NCI-H2227 treated with DMSO at 0.1 percent for 48 hours (cell line): ENCODE measurements at regions not wholly inside any gene's neighbourhood (a gene's known extent, or its start where the extent isn't known, plus 50 kb on each side); places are given as distances from the start of the nearest gene placed in this dataset.

Experiments
- DNase-seq: peaks from one replicate; lab custom pipeline; 2025; lab: John Stamatoyannopoulos, UW

DNA sequence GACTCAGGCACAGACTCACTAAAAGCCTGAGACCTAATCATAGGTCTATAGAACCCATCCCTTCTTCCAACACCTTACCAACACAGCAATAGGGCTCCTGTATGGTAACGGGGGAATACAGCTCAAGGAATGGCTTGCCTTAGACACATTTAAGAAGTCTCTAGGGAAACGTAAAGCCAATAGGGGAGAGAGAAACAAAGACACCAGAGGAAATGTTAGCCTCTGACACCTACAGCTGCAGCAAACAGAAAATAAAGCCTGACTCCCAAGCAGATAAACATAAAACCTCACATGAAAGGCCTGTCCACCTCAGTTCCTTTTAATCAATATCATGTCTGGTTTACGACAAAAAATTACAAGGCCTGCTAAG, 51.1 kb upstream of the NCOA1 start:
- DNase-seq, result no peak

DNA sequence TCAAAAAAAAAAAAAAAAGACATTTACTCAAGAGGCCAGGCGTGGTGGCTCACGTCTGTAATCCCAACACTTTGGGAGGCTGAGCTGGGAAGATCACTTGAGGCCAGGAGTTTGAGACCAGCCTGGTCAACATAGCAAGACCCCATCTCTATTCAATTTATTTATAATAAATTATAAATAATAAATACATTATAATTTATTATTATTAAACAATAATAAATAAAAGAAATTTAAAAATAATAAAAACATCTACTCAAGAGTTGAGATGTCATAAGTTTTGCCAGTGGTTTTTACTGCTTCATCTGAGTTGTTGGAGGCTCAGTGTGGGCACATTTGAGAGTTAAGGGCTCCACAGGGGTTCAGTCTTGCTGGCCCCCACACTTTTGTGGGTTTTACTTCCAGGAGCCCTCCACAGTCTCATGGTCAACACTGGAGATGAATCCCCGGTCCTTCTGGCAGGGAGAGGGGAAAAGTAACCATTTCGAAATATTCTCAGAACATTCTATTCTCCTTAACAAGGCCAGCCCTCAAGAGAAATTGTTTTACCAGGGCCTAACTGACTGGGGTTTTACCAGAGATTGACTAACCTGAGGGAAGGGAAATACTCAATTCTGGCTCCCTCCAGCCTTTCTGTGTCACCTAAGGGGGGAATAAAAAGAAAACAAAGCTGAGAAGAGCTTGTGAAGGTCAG, 51.6 kb upstream of the NCOA1 start:
- no peak for DNase-seq

DNA sequence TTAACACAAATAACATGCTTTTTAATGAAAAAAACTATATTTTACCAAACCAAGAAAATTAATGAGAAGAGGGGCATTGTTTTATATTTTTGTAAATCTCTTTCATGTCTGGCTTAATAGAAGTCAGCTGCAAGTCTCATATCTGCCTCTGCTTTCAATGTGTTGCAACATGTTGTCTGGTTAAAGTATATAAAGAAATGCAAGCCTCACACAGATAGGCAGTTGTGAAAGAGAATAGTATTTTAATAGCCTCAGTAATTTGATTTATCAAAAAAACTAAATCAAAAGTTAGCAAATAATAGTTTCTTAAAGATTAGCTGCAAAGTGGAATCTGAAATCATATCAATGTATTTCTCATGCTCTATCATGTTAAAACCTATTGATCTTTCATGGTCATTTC, 52.9 kb upstream of the NCOA1 start:
- DNase-seq, result no peak

DNA sequence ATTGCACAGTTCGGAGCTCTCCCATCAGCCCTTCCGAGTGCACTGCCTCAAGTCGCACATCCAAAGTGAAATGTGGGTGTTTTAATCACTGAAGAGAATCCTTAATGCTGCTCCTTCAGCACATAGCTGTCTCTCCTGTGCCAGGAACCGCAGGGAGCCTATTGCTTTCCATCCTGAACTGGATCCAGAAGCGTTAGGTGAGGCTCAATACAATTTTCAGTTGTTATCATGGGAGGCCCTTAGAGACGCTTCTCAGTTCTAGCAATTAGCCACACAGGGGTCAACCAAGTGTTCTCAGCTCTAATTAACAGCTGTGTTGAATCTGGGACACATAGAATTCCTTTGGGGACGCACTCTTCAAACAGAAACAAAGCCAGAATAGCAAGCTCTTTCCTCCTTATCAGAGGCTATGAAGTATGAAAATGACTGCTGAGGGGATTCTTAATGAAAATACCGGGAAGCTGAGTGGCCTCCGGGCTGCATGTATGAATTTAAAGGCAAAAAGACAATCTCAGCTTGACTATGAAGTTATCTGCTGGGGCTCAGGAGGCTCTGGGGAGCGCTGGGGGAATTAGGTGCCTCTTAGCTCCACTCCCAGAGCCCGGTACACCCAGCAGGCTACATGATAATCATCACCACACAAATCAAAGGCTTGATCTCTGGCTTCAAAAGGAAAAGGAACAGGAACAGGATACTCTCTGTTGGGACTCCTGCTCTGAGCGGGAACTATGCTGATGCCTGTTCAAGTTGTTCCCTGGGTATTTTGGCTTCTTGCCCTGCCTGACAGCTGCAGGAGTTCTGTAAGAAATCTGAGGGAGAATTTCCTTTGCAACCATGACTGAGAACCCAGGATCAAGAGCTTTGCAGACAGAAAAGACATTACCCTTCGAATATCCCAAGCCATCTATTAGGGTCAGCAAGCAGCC, 55.4 kb upstream of the NCOA1 start:
- DNase-seq, result peak; percentile 23

DNA sequence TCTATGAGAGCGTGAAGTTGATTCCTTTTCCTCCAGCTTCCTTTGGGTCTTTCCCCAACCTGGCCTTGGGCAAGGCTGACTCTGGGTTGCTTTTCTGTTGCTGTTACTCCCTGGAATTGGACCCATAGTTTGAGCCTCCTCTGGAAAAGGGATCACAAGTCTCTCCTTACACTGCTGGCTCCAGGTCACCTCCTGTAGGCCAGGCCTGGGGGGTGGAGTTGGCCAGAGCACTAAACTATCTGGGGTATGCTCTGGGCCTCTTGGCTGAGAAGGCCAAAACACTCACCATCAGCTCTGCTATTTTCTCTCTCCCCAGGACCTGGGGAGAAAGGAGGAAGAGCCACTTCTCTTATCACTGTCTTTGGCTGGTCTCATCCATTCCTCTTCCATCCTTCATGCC, 56.5 kb upstream of the NCOA1 start:
- no peak for DNase-seq

DNA sequence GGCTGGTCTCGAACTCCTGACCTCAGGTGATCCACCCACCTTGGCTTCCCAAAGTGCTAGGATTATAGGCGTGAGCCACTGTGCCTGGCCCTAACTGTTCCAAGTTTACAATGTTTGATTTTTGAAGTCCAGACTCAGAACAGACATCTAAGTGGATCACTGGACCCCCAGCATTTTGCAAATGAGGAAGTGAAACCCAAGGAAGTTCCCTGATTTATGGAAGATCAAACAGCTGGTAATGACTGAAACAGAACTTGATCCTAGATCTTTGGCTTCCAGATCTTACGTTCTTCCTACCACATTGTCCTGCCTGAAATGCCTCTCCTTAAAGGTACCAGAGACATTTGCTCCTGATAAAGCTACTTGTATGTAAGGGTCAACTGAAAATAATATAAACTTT, 58.3 kb upstream of the NCOA1 start:
- no peak for DNase-seq

DNA sequence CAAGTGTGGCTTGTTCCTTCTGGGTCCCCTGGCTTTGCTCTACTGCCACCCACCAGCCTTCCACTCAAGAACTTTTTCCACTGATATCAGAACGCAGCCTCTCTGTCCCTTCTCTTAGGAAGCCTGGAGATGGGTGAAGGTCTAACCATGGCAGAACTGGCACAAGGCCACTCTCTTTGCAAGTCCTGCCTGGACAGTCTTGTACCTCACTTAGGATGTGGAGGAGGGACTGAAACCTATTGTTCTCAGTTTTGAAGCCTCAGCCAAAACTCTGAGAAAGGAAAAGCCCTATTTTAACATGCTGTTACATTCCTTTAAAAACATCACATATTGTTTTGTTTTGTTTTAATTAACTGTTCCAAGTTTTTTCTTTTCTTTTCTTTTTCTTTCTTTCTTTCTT, 58.9 kb upstream of the NCOA1 start:
- DNase-seq, result no peak

DNA sequence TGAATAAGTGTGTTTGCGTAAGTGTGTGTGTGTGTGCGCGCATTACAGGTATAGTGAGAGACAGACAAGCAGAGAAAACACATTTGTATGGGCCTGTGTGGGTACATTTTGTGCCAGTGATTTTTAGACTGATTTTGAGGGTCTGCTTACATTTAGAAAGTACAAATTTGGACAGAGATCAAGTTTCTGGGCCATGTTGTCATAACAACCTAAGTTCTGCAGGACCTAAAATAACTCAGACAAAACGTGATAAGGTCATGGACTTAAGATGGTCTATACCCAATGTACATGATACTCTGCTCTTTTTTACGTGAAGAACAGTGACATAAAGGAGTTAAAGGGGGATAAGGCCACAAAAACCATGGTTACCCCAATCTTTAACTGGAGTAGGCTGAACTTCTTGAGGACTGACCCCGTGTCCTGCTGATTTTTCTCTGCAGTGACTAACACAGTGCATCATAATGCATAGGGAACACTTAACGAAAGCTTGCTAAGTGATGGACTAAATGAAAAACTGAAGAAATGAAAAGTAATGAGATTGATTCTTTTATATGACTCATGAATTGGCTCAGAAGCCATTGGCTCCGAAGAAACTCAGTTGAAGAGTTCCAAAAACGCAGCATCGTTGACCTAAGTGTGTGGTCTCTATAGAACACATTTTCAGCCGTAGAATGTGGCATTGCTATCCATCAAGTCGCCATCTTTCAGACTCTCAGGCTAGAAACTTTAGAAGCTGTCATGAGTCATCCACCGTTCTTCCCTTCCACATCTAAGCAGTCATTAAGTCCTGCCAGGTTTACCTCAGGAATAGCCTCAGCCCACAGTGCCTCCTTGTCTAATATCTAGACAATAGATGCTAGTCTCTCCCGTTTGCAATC, 61.6 kb upstream of the NCOA1 start:
- peak; percentile 23 for DNase-seq

DNA sequence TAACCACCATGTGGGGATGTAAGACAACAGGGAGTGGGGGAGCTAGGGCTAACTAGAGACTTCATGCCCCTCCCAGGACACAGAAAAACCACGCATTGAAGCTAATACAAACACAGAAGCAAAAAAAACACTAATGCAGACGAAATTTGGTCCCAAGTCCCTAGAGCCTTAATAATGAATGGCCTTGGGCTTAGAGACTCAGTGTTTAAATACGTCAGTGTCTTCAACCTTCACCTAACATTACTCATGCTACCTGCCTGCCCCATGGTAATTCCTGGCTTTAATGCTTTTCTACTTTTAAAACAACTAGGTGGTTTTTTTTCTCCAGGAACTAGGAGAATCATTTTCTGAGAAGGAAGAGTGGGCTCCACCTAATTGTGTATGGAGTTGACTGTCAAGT, 64.1 kb upstream of the ITSN2 start:
- DNase-seq, result no peak

DNA sequence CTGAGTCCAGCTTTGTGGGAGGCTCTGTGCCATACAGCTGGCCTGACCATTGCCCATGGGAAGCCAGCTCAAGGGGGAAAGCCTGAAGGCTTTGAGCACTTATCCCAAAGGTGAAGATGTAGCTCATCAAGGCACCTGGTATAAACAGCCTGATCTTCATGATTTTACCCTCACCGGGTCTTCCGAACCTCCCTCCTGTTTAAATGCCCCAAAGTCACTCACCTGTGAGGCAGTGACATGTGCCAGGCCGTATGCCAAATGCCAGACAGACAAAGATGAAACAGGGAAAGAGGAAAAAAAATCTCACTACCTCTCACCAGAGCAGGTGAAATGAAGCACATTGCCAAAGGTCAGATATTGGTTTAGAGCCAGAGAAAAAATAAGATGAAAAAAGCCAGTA, 62.8 kb upstream of the ITSN2 start:
- DNase-seq, result no peak

DNA sequence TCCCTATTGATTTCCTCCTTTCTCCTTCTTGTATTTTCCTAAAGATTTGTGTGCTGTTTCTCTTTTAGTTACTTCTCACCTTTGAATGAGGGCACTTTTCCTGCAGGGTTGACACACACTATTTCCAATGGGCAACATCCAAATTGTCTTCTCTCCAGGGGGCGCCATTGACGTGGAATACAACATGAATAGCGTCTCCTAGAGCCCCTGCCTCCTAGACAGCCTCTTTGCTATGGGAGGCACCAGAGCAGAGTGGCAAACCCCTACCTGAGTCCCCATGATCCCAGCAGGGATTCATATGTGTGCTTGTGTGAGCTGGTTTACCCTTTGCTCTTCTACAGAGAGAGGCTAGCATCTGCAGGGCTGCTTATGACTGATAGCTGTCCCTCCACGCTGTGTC, 61.3 kb upstream of the ITSN2 start:
- DNase-seq, result no peak

DNA sequence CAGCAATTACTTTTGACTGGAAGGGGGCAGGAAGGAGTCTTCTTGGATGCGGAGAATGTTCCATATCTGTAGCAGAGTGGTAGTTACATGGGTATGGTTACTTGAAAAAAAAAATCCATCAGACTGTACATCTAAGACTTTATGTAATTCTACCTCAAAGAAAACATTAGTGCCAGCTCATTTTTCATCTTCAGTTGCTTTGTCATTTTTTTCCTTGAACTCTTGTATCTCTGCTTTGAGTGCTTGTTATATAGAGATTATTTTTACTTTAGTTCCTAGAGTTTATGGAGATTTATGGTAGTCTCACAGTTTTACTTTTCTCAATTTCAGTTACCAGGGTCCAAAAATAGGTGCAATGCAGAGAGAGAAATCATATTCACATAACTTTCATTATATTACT, 60.0 kb upstream of the ITSN2 start:
- no peak for DNase-seq

DNA sequence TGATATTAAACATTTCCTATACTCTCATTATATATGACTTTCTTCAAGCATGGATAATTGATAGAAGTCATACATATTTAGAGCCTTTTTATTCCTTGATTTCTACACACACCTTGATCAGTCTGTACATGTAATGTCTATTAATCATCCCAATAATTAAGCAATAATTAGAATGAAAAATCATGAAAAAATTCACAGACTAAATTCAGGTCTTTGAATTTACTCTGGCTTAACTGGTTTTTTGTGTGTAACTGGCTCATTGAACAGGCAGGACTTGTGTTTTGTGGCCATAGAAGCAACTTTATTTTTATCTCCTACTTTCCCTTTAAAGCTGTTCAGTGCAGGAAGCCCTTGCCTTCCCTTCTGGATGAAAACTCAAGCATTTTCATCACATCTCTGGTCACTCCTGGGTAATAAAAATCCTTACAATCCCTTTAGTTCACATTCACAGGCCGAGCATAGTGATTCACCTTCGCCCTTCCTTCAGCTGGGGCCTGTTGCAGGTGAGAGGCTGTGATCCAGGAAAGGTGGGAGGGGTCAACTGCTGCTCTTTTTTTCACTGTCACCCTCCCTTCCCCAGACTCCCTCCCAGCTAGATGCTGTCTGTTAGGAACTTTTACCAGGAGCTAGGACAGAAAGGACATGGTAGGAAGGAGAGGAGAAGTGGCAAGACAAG, 58.0 kb upstream of the ITSN2 start:
- no peak for DNase-seq

DNA sequence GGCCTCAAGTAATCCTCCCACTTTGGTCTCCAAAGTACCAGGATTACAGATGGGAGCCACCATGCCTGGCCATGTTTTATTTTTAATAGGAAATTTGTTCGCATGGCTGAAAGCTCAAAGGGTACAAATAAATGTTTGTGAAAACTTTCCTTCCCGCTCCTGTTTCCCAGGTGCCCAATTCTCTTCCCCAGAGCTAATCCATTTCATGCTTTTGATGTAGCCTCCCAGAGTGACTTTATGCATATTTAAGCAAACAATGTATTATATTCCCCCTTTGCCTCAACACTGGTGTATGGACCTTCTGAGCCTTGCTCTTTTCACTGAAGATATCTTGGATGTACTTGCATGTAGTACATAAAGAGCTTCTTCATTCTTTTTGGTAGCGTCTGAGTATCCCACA, 52.5 kb upstream of the ITSN2 start:
- no peak for DNase-seq

DNA sequence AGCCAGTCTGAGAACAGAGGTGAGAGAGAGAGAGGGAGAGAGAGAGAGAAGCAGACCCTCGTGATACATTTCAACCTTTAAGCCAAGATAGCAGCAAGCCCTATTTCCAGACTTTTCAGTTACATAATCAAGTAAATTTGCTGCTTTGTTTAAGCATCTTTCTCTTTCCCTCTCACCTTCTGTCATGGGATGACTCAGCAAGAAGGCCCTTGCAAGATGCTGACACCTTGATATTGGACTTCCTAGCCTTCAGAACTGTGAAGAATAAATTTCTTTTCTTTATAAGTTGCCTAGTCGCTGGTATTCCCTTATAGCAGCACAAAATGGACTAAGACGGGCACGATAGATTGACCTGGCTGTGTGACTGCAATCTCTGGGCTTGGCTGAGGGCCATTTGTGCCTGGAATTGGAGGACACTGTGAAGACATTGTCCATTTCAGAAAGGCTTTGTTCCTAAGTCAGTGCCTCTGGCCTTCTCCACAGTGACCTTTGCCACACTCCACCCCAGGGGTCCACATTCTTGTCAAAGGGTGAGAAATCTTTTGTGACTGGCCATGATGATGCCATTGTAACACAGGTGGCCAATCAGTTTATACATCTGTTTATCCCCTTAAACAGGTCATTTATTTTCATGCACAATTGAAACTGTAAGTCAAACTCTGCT, 51.3 kb upstream of the ITSN2 start:
- DNase-seq, result no peak

DNA sequence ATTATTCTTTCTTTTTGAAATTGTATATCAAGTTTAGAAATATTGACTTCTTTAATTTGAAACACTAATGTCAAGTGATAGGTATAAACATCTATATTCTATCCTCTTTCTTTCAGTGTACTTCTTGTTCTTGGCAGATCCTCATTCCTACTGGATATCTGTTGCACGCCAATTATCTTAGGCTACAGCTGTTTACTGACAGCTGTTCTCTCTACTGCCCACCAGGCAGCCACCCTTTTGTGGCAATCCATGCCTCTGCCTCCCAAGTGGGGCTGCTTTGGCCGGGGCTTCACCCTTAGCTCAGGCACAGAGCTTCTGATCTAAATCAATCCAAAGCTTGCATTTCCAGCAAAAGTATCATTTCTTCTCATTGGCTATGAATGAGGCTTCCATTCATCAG, 50.6 kb upstream of the ITSN2 start:
- DNase-seq, result peak; percentile 8

DNA sequence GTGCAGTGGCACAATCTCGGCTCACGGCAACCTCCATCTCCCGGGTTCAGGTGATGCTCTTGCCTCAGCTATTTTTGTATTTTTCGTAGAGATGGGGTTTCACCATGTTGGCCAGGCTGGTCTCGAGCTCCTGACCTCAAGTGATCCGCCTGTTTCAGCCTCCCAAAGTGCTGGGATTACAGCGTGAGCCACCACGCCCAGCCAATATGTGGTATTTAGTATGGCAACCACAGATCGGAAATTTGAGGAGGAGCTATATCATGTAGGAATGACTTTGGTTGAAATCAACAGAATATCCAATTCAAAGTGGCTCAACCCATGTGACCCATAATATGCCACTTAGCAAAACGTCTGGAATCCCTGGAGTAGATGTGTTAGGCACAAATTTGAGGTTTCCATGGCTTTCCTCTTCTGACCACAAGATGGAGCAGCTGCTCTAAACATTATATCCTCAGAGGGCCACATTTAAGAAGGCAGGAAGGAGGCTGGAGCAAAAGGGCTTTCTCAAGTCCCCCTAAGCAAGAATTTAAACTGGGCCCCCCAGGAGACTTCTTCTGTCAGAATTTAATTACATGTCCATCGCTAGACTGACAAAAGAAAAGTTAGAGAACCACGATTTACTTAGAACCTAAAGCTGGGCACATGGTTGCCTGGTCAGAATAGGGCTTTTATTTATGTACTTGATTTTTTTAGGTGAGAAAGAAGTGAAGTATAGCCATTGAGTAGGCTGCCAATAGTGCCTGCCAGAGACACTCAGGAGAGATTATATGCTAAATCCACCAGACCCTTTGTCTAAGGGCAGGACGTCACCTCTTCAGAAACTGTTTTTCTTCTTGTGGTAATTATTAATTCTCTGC, 49.6 kb upstream of the ITSN2 start:
- DNase-seq, result peak; percentile 83
